ENCODE measurements at regions not wholly inside any gene's neighbourhood (a gene's known extent, or its start where the extent isn't known, plus 50 kb on each side); places are given as distances from the start of the nearest gene placed in this dataset.
"Not testable (repeated sequence)": the region's sequence is repeated elsewhere in the genome, so short reads cannot be mapped to it uniquely, and the experiment has no call there.

DNA sequence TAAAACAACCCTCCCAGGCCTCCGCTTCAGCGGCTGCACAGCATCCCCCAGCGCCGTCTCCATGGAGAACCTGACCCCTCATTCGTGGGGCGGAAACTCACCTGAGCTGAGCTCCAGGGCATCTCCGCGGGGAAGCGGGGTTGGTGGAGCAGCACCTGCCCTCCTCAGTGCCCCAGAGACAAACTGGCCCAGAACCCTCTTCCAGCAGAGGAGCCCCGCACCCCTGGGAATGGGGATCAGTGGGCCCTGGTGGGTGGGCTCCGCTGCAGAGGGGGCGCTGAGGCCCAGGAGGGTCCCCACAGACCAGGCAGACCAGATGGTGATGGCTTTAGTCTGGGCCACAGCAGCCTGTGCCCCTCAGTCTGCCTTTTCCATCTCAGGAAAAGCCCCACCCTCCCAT, 261.2 kb downstream of the ADGRD1 start:
- H3K4me2 ChIP-seq (ENCODE audit: insufficient read depth in 1 of 2, low read depth in 2 of 2, low read length in 2 of 2); H3K27me3 ChIP-seq (replicated peaks in 1 of 4; ENCODE audit: control insufficient read depth in 3 of 4, extremely low read depth in 1 of 4, insufficient read depth in 3 of 4, low read length in 3 of 4); H2AFZ ChIP-seq (ENCODE audit: low read length); H3K79me2 ChIP-seq (ENCODE audit: control insufficient read depth in 1 of 2, insufficient read depth in 2 of 2, low read length in 2 of 2); H4K20me1 ChIP-seq (replicated peaks in 1 of 2; ENCODE audit: control insufficient read depth in 1 of 2, insufficient read depth in 2 of 2, low read length in 2 of 2); H2BK5ac ChIP-seq (ENCODE audit: low read depth, low read length); H2AK5ac ChIP-seq (ENCODE audit: low read depth, low read length); H3K18ac ChIP-seq (ENCODE audit: extremely low read depth, low read length); H2BK120ac ChIP-seq (replicated peaks; ENCODE audit: low read depth, low read length); H3K14ac ChIP-seq (ENCODE audit: insufficient read length); H3K56ac ChIP-seq (replicated peaks; ENCODE audit: insufficient read length, low read depth, low read length); H3K36me3 ChIP-seq (ENCODE audit: control insufficient read depth in 2 of 4, insufficient read depth in 4 of 4, low read length in 3 of 4); H4K5ac ChIP-seq (ENCODE audit: insufficient read length, low read depth, low read length); H3K9ac ChIP-seq (replicated peaks in 1 of 4; ENCODE audit: extremely low read depth in 1 of 4, low read depth in 3 of 4, low read length in 3 of 4); H2BK12ac ChIP-seq (ENCODE audit: low read depth, low read length); H3K4ac ChIP-seq (replicated peaks; ENCODE audit: insufficient read length, low read depth, low read length); FAIRE-seq; H3K23me2 ChIP-seq (ENCODE audit: low read depth, low read length); H2BK20ac ChIP-seq (ENCODE audit: low read length); H2BK15ac ChIP-seq (ENCODE audit: low read length); H3K4me3 ChIP-seq (ENCODE audit: extremely low read depth in 1 of 4, insufficient read depth in 2 of 4, low read depth in 3 of 4, low read length in 4 of 4); DNase-seq (ENCODE audit: low read depth in 1 of 2, low spot score in 2 of 2); H3K27ac ChIP-seq (ENCODE audit: low read depth, low read length); POLR2A ChIA-PET (ENCODE audit: partially characterized antibody); H4K8ac ChIP-seq (ENCODE audit: extremely low read depth, insufficient read depth, low read length); H3K79me1 ChIP-seq (ENCODE audit: low read depth, low read length); H3K23ac ChIP-seq (ENCODE audit: insufficient read length); H4K91ac ChIP-seq (replicated peaks; ENCODE audit: insufficient read length, low read length): not testable (repeated sequence)
- H3K4me1 ChIP-seq (replicated peaks in 1 of 4; ENCODE audit: control insufficient read depth in 3 of 4, insufficient read depth in 4 of 4, low read length in 3 of 4): peaks cover 4 to 16% (median 11%) of the 10 kb centered on the region in 4 experiments
- H3K9me3 ChIP-seq (ENCODE audit: insufficient read depth in 2 of 2, low read depth in 1 of 2, low read length in 1 of 2): peaks cover 6 to 10% of the 10 kb centered on the region in 2 experiments; a peak in 2 of 4 replicates
- 76% methylated on average over 6 of the region's 12 CpGs; no CpG with 5 or more reads in 1 of the 2 experiments for whole genome bisulfite sequencing, 2 experiments (ENCODE audit: extremely low coverage in 1 of 2, insufficient coverage in 1 of 2, insufficient read length in 1 of 2, insufficient replicate concordance in 2 of 2, low coverage in 1 of 2, low lambda C conversion rate in 2 of 2, missing lambda C conversion rate in 1 of 2)
- CTCF ChIA-PET (ENCODE audit: partially characterized antibody): interaction anchor here (1.4 kb wide), 1 partner anchor 14 kb away, joined by 4 read pairs; no protein-coding TSS in a partner anchor

DNA sequence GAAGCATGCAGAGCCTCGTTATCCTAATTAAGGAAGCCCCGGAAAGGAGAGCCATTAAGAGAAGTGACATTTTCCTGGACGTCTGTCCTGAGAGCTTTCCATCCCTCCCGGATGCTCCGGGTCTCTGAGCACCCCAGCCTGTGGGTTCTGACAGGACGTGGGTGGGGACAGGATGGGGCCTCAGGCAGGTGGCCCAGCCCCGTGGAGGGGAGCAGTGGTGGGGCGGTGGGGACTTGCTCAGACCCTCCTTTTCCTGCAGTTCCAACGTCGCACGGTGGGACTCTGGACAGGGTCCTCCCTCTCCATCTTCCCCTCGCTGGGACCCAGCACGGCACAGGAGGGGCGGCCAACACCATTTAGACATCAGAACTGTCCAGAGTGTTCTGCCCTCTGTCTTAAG, 262.9 kb downstream of the ADGRD1 start:
- H3K9ac ChIP-seq (replicated peaks in 1 of 4; ENCODE audit: extremely low read depth in 1 of 4, low read depth in 3 of 4, low read length in 3 of 4); H3K36me3 ChIP-seq (ENCODE audit: control insufficient read depth in 2 of 4, insufficient read depth in 4 of 4, low read length in 3 of 4); H2AFZ ChIP-seq (ENCODE audit: low read length); H3K27me3 ChIP-seq (replicated peaks in 1 of 4; ENCODE audit: control insufficient read depth in 3 of 4, extremely low read depth in 1 of 4, insufficient read depth in 3 of 4, low read length in 3 of 4); H3K14ac ChIP-seq (ENCODE audit: insufficient read length); DNase-seq (ENCODE audit: low read depth in 1 of 2, low spot score in 2 of 2); H3K23me2 ChIP-seq (ENCODE audit: low read depth, low read length); H3K4me3 ChIP-seq (ENCODE audit: extremely low read depth in 1 of 4, insufficient read depth in 2 of 4, low read depth in 3 of 4, low read length in 4 of 4); H4K8ac ChIP-seq (ENCODE audit: extremely low read depth, insufficient read depth, low read length); H2BK5ac ChIP-seq (ENCODE audit: low read depth, low read length); H3K18ac ChIP-seq (ENCODE audit: extremely low read depth, low read length); FAIRE-seq; POLR2A ChIA-PET (ENCODE audit: partially characterized antibody); H4K91ac ChIP-seq (replicated peaks; ENCODE audit: insufficient read length, low read length); H3K4me2 ChIP-seq (ENCODE audit: insufficient read depth in 1 of 2, low read depth in 2 of 2, low read length in 2 of 2); H2BK15ac ChIP-seq (ENCODE audit: low read length); H3K23ac ChIP-seq (ENCODE audit: insufficient read length); H2BK20ac ChIP-seq (ENCODE audit: low read length); CTCF ChIA-PET (ENCODE audit: partially characterized antibody); H3K79me1 ChIP-seq (ENCODE audit: low read depth, low read length); H2AK5ac ChIP-seq (ENCODE audit: low read depth, low read length); H2BK120ac ChIP-seq (replicated peaks; ENCODE audit: low read depth, low read length); H3K56ac ChIP-seq (replicated peaks; ENCODE audit: insufficient read length, low read depth, low read length); H3K4ac ChIP-seq (replicated peaks; ENCODE audit: insufficient read length, low read depth, low read length); H3K79me2 ChIP-seq (ENCODE audit: control insufficient read depth in 1 of 2, insufficient read depth in 2 of 2, low read length in 2 of 2); H2BK12ac ChIP-seq (ENCODE audit: low read depth, low read length); H4K20me1 ChIP-seq (replicated peaks in 1 of 2; ENCODE audit: control insufficient read depth in 1 of 2, insufficient read depth in 2 of 2, low read length in 2 of 2); H4K5ac ChIP-seq (ENCODE audit: insufficient read length, low read depth, low read length); H3K27ac ChIP-seq (ENCODE audit: low read depth, low read length): not testable (repeated sequence)
- Histone ChIP-seq H3K4me1 (replicated peaks in 1 of 4; ENCODE audit: control insufficient read depth in 3 of 4, insufficient read depth in 4 of 4, low read length in 3 of 4) (peaks cover 4 to 16% (median 11%) of the 10 kb centered on the region in 4 experiments), H3K9me3 (ENCODE audit: insufficient read depth in 2 of 2, low read depth in 1 of 2, low read length in 1 of 2) (peaks cover 6 to 10% of the 10 kb centered on the region in 2 experiments; a peak in 2 of 4 replicates)
- WGBS, 2 experiments (ENCODE audit: extremely low coverage in 1 of 2, insufficient coverage in 1 of 2, insufficient read length in 1 of 2, insufficient replicate concordance in 2 of 2, low coverage in 1 of 2, low lambda C conversion rate in 2 of 2, missing lambda C conversion rate in 1 of 2): 93% methylated on average over 10 of the region's 14 CpGs; no CpG with 5 or more reads in 1 of the 2 experiments

Data from H1 (cell line).